Hepatocyte (in vitro differentiated cells): ENCODE measurements at regions not wholly inside any gene's neighbourhood (a gene's known extent, or its start where the extent isn't known, plus 50 kb on each side); places are given as distances from the start of the nearest gene placed in this dataset.

Source experiments
- CTCF ChIP-seq: fragments of 200-600 bp; sonication (generic); IDR thresholded peaks from 2 replicates; pipeline ENCODE4 v1.5.1; 2016; ENCODE audit warnings: antibody characterized with exemption, mild to moderate bottlenecking; ENCODE audit not compliant: poor library complexity
- EZH2 ChIP-seq: fragments of 200-600 bp; sonication (generic); IDR thresholded peaks from 2 replicates; pipeline ENCODE4 v1.6.1; 2016; ENCODE audit warnings: antibody characterized with exemption, mild to moderate bottlenecking, borderline replicate concordance

GRCh38 chr17:69717819-69718218 is 303.3 kb downstream of the MAP2K6 start:
- no peak for TF ChIP-seq CTCF
- TF ChIP-seq EZH2, result no peak
